ENCODE measurements at regions not wholly inside any gene's neighbourhood (a gene's known extent, or its start where the extent isn't known, plus 50 kb on each side); places are given as distances from the start of the nearest gene placed in this dataset.
A peak's percentile ranks its signal among the peaks of the same experiment; 100 is the strongest.

GRCh38 chr18:26794230-26795101, 71.0 kb downstream of the AQP4 start:
- DNase-seq (ENCODE audit: low spot score), result no peak

GRCh38 chr18:26792661-26793060, 72.8 kb downstream of the AQP4 start:
- DNase-seq (ENCODE audit: low spot score), result no peak

- no peak for DNase-seq (ENCODE audit: low spot score)
These were observed 73.8 kb downstream of the AQP4 start for GRCh38 chr18:26791676-26792075.

- DNase-seq (ENCODE audit: low spot score), result no peak
These were observed 80.9 kb downstream of the AQP4 start for GRCh38 chr18:26784599-26784998.

- DNase-seq (ENCODE audit: low spot score), result no peak
These were observed 82.3 kb downstream of the AQP4 start for GRCh38 chr18:26783170-26783569.

GRCh38 chr18:26780520-26781325, 84.8 kb downstream of the AQP4 start:
- peak; percentile 18 for DNase-seq (ENCODE audit: low spot score)

- no peak for DNase-seq (ENCODE audit: low spot score)
These were observed 87.5 kb downstream of the AQP4 start for GRCh38 chr18:26778054-26778393.

- no peak for DNase-seq (ENCODE audit: low spot score)
These were observed 88.0 kb downstream of the AQP4 start for GRCh38 chr18:26777351-26778053.

- DNase-seq (ENCODE audit: low spot score), result no peak
These were observed 92.8 kb downstream of the AQP4 start for GRCh38 chr18:26772691-26773090.

- no peak for DNase-seq (ENCODE audit: low spot score)
These were observed 94.0 kb downstream of the AQP4 start for GRCh38 chr18:26771524-26771923.

GRCh38 chr18:26768385-26768784, 97.1 kb downstream of the AQP4 start:
- no peak for DNase-seq (ENCODE audit: low spot score)

- DNase-seq (ENCODE audit: low spot score), result no peak
These were observed 100.0 kb downstream of the AQP4 start for GRCh38 chr18:26765498-26765897.

- DNase-seq (ENCODE audit: low spot score), result no peak
These were observed 100.9 kb downstream of the AQP4 start for GRCh38 chr18:26764586-26764985.

GRCh38 chr18:26764177-26764576, 101.3 kb downstream of the AQP4 start:
- no peak for DNase-seq (ENCODE audit: low spot score)

- DNase-seq (ENCODE audit: low spot score), result no peak
These were observed 101.9 kb downstream of the AQP4 start for GRCh38 chr18:26763446-26764110.

GRCh38 chr18:26757263-26758019, 108.1 kb downstream of the AQP4 start:
- no peak for DNase-seq (ENCODE audit: low spot score)

GRCh38 chr18:26756556-26756955, 109.0 kb downstream of the AQP4 start:
- no peak for DNase-seq (ENCODE audit: low spot score)

GRCh38 chr18:26746826-26747475, 118.6 kb downstream of the AQP4 start:
- no peak for DNase-seq (ENCODE audit: low spot score)

- peak; percentile 5 for DNase-seq (ENCODE audit: low spot score)
These were observed 119.1 kb downstream of the AQP4 start for GRCh38 chr18:26746398-26746797.

- no peak for DNase-seq (ENCODE audit: low spot score)
These were observed 120.0 kb downstream of the AQP4 start for GRCh38 chr18:26745288-26746181.

Measured in globus pallidus (tissue), 1 donor.